Endothelial cell of umbilical vein (primary cell): ENCODE measurements at regions not wholly inside any gene's neighbourhood (a gene's known extent, or its start where the extent isn't known, plus 50 kb on each side); places are given as distances from the start of the nearest gene placed in this dataset.

ENCODE experiments used
- BruUV-seq: library from RNA; stranded (reverse); fragments of 400-500 nt; replicated peaks from 2 replicates; lab custom pipeline; 2021; lab: Mats Ljungman, UMichigan
- CTCF ChIA-PET: fragments of 300-600, 350-600 bp; sonication (Branson Sonifier 250); formaldehyde crosslinking; loops from one replicate; lab custom pipeline; 2021; ENCODE audit warnings: antibody characterized with exemption, inconsistent platforms; lab: Charles Lee
- POLR2A ChIA-PET: fragments of 300-600, 350-600 bp; sonication (Branson Sonifier 250); formaldehyde crosslinking; loops from one replicate; lab custom pipeline; 2021; ENCODE audit warnings: antibody characterized with exemption, inconsistent platforms; lab: Charles Lee
- DNase-seq: peaks from one replicate; pipeline ENCODE4 v3.0.0-alpha.2; 2011; ENCODE audit warnings: low read depth, low spot score
- FAIRE-seq: peaks from 2 replicates; lab custom pipeline; 2011; peaks lifted over from hg19 to GRCh38; lab: Jason Lieb, UNC
- H2AFZ ChIP-seq: 2 replicates; pipeline ENCODE4 v1.6.0; 2012; ENCODE audit warnings: low read depth, low read length, control low read depth, inconsistent platforms
- H3K27ac ChIP-seq: 2 replicates; pipeline ENCODE4 v1.5.1; 2011; ENCODE audit warnings: low read depth, mild to moderate bottlenecking, control low read depth, low read length, moderate library complexity; ENCODE audit not compliant: insufficient read depth
- H3K27me3 ChIP-seq, 2 experiments: 2 replicates each; pipeline versions ENCODE4 v1.6.0 to v1.6.1; 2011; ENCODE audit warnings: low read length in 2 of 2, mixed read lengths in 1 of 2; ENCODE audit not compliant: control insufficient read depth in 2 of 2, insufficient read depth in 2 of 2
- H3K36me3 ChIP-seq, 2 experiments: 2 replicates in 1 of 2; 3 replicates in 1 of 2; pipeline ENCODE4 v1.5.1; 2011; ENCODE audit warnings: low read length in 2 of 2, mild to moderate bottlenecking in 1 of 2, moderate library complexity in 1 of 2; ENCODE audit not compliant: control insufficient read depth in 2 of 2, insufficient read depth in 2 of 2; ENCODE audit errors: extremely low read depth in 1 of 2
- H3K4me1 ChIP-seq: 3 replicates; pipeline ENCODE4 v1.5.1; 2011; ENCODE audit warnings: mild to moderate bottlenecking, low read length; ENCODE audit not compliant: control insufficient read depth, insufficient read depth; ENCODE audit errors: extremely low read depth
- H3K4me2 ChIP-seq: 2 replicates; pipeline ENCODE4 v1.6.1; 2011; ENCODE audit warnings: low read length, control low read depth, mixed read lengths; ENCODE audit not compliant: insufficient read depth
- H3K4me3 ChIP-seq, 3 experiments: fragments of 200-600 bp in 1 of 3; sonication (generic), shearing (Covaris generic) in 1 of 3; replicated peaks in 1 of 3; 2 replicates each; pipeline ENCODE4 v1.5.1; 2011 to 2016; ENCODE audit warnings: control low read depth in 3 of 3, low read length in 3 of 3, mild to moderate bottlenecking in 2 of 3, inconsistent platforms in 1 of 3, low read depth in 1 of 3, moderate library complexity in 1 of 3; ENCODE audit not compliant: insufficient read depth in 1 of 3
- H3K79me2 ChIP-seq: 2 replicates; pipeline ENCODE4 v1.6.0; 2012; ENCODE audit warnings: low read length, inconsistent platforms; ENCODE audit not compliant: control insufficient read depth, insufficient read depth
- H3K9ac ChIP-seq: replicated peaks from 2 replicates; pipeline ENCODE3; 2011; ENCODE audit warnings: low read length, control low read depth; ENCODE audit not compliant: insufficient read depth; ENCODE audit errors: extremely low read depth
- H3K9me1 ChIP-seq: replicated peaks from 3 replicates; pipeline ENCODE4 v1.6.0; 2011; ENCODE audit warnings: mild to moderate bottlenecking, low read length; ENCODE audit not compliant: control insufficient read depth, insufficient read depth; ENCODE audit errors: extremely low read depth
- H3K9me3 ChIP-seq: replicated peaks from 2 replicates; pipeline ENCODE4 v1.5.1; 2012; ENCODE audit warnings: low read length, inconsistent platforms; ENCODE audit not compliant: control insufficient read depth, insufficient read depth
- H4K20me1 ChIP-seq: replicated peaks from 2 replicates; pipeline ENCODE3; 2011; ENCODE audit warnings: mild to moderate bottlenecking, low read length; ENCODE audit not compliant: control insufficient read depth, insufficient read depth; ENCODE audit errors: extremely low read depth
- EZH2 ChIP-seq: IDR thresholded peaks from 2 replicates; pipeline ENCODE4 v1.6.1; 2012; ENCODE audit warnings: borderline replicate concordance, low read depth, mild to moderate bottlenecking, moderate library complexity, low read length, inconsistent platforms; ENCODE audit not compliant: severe bottlenecking
- GATA2 ChIP-seq: IDR thresholded peaks from 2 replicates; pipeline ENCODE4 v1.7.0; 2011; ENCODE audit warnings: low read depth, mild to moderate bottlenecking, moderate library complexity, mixed read lengths, low read length; ENCODE audit not compliant: insufficient read length, insufficient read depth
- MAX ChIP-seq: IDR thresholded peaks from 2 replicates; pipeline ENCODE4 v1.6.1; 2011; ENCODE audit not compliant: insufficient read depth, insufficient read length
- POLR2AphosphoS5 ChIP-seq: IDR thresholded peaks from 2 replicates; pipeline ENCODE4 v1.6.1; 2012; ENCODE audit warnings: low read depth, mild to moderate bottlenecking, control low read depth, low read length, moderate library complexity; ENCODE audit not compliant: insufficient read depth
- dilution Hi-C: fragments of 300-500 bp; cut with MboI; formaldehyde crosslinking; loops from one replicate; pipeline ENCODE4 v1.15.0; 2019; ENCODE audit warnings: low sequenced_read_pairs; ENCODE audit not compliant: extremely low pct_ligation_motif_present
- intact Hi-C: fragments of 100-400 bp; cut with micrococcal nuclease; formaldehyde crosslinking; loops from one replicate; pipeline ENCODE4 v1.10.0; 2022
- TF ChIP-seq, protein P1 (sequence below), 2 donors: IDR thresholded peaks; 1 replicate in 1 of 2; 2 replicates in 1 of 2; pipeline ENCODE4 v1.5.1; 2011; ENCODE audit warnings: low read length in 2 of 2, mild to moderate bottlenecking in 2 of 2, moderate library complexity in 2 of 2, control low read depth in 1 of 2, inconsistent platforms in 1 of 2, low read depth in 1 of 2; ENCODE audit not compliant: insufficient read depth in 1 of 2; ENCODE audit errors: extremely low read depth in 1 of 2

DNA sequence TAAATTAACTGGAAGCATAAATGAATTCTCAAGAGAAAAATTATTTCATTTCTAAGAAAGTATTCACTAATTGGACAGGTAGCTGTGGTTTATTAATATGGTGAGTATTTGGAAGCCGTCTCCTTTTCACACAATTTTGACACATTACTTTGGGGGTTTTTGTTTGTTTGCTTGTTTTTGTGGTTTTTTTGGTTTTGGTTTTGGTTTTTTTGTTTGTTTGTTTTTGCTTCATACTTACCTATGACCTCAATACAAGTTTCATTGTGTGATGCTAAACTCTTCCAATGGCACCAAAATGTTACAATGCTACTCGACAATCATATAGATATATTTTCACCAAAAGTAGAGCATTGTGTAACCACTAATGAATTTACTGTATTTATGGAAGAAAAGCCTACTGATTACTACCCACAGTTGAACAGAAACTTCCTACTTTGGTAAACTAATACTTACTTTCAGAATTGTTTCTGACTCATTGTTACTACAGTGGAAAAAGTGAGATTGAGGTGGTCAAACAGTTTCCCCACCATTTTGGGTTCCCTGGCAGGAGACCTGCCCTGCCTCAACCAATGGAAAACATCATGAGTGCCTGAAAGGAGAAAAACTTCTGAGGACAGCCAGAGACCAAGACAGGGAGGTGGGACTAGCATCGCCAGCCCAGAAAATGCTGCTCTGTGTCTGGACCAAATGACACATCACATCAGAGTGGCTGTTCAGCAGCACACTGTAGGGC is 443.1 kb downstream of the HNRNPD start:
- Histone ChIP-seq H2AFZ (no peak overlapping the region), H3K9me3 (no peaks in the 10 kb centered on the region), H3K79me2 (no peaks in the 10 kb centered on the region), H3K9me1 (no peaks in the 10 kb centered on the region), H3K9ac (no peak overlapping the region), H3K4me1 (no peaks in the 10 kb centered on the region), H3K27me3 (no peaks in the 10 kb centered on the region), H4K20me1 (no peaks in the 10 kb centered on the region), H3K36me3 (no peaks in the 10 kb centered on the region), H3K4me3 (no peak overlapping the region), H3K4me2 (no peak overlapping the region), H3K27ac (no peak overlapping the region)
- CTCF ChIA-PET, result no interaction called here
- DNase-seq (no peak), FAIRE-seq (no peak)
- POLR2A ChIA-PET, result no interaction called here
- dilution Hi-C loops, result no loop called here
- TF ChIP-seq POLR2AphosphoS5, result no peak
- intact Hi-C loops, result no loop called here
- no TSS peak for BruUV-seq

DNA sequence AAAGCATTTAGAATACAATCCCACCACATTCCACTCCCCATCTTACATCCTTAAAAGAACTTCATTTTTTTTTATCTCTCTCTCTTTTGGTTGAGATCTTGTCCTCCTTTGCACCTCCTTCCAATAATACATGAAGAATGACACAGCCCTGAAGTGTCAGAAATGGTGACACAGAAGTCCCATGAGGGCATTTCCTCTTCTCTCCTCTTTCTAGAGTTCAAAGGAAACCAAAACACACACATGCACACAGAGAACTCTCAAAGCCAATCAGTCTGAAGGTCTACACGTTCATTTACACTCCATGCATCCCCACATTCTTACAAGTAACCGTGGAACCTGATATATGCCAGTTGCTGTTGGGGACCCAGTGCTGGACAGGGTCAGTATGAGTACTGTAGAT is 450.7 kb downstream of the HNRNPD start:
- Histone ChIP-seq H2AFZ (no peak overlapping the region), H3K27me3 (no peaks in the 10 kb centered on the region), H3K9ac (no peak overlapping the region), H3K79me2 (no peaks in the 10 kb centered on the region), H3K4me3 (no peak overlapping the region), H3K36me3 (no peaks in the 10 kb centered on the region), H3K4me2 (no peak overlapping the region), H3K9me3 (no peaks in the 10 kb centered on the region), H3K4me1 (no peaks in the 10 kb centered on the region), H3K9me1 (no peaks in the 10 kb centered on the region), H3K27ac (no peak overlapping the region), H4K20me1 (no peaks in the 10 kb centered on the region)
- CTCF ChIA-PET, result no interaction called here
- no TSS peak for BruUV-seq
- TF ChIP-seq POLR2AphosphoS5, result no peak
- TF ChIP-seq GATA2, result no peak
- TF ChIP-seq, protein P1, sequence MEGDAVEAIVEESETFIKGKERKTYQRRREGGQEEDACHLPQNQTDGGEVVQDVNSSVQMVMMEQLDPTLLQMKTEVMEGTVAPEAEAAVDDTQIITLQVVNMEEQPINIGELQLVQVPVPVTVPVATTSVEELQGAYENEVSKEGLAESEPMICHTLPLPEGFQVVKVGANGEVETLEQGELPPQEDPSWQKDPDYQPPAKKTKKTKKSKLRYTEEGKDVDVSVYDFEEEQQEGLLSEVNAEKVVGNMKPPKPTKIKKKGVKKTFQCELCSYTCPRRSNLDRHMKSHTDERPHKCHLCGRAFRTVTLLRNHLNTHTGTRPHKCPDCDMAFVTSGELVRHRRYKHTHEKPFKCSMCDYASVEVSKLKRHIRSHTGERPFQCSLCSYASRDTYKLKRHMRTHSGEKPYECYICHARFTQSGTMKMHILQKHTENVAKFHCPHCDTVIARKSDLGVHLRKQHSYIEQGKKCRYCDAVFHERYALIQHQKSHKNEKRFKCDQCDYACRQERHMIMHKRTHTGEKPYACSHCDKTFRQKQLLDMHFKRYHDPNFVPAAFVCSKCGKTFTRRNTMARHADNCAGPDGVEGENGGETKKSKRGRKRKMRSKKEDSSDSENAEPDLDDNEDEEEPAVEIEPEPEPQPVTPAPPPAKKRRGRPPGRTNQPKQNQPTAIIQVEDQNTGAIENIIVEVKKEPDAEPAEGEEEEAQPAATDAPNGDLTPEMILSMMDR (IDR thresholded peaks at IDR 0.05; ENCODE audit: extremely low read depth in 1 of 2, insufficient read depth in 1 of 2, low read depth in 1 of 2, low read length in 2 of 2), result no peak
- TF ChIP-seq EZH2, result no peak
- TF ChIP-seq MAX, result no peak
- intact Hi-C loops, result no loop called here
- dilution Hi-C loops, result no loop called here
- DNase-seq, result no peak
- no peak for FAIRE-seq
- POLR2A ChIA-PET, result no interaction called here
